HFF-Myc (cell line): ENCODE measurements at regions not wholly inside any gene's neighbourhood (a gene's known extent, or its start where the extent isn't known, plus 50 kb on each side); places are given as distances from the start of the nearest gene placed in this dataset.

Source experiments
- DNase-seq: peaks from one replicate; pipeline ENCODE4 v3.0.0-alpha.2; 2011; ENCODE audit warnings: low read depth; ENCODE audit errors: extremely low read depth
- H3K4me3 ChIP-seq: replicated peaks from 2 replicates; pipeline ENCODE4 v1.5.1; 2011; ENCODE audit warnings: low read depth, mild to moderate bottlenecking, control low read depth, low read length
- TF ChIP-seq, protein P1 (sequence below): IDR thresholded peaks from 2 replicates; pipeline ENCODE4 v1.5.1; 2012; ENCODE audit warnings: mild to moderate bottlenecking, low read depth, low read length, control low read depth; ENCODE audit errors: missing control alignments

DNA sequence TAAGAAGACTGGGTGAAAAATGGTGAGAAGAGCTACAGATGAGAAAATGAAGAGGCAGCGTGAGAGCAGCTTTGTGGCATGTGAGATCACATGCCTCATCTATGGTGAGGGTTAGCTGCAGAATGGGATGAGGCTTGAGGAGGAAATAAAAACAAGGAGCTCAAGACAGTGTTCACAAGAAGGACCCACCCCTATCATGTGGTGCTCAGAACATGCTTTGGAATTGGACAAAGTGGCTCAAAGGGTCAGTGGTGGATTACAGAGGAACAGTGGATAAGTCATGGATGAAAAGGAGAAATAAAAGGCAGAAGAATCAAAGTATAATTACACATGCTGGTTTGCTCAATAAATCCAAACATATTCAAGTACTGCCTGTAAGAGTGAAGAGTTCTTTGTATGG is 126.9 kb upstream of the UST start:
- DNase-seq = no peak
- no peak overlapping the region for H3K4me3 ChIP-seq
- TF ChIP-seq, protein P1, sequence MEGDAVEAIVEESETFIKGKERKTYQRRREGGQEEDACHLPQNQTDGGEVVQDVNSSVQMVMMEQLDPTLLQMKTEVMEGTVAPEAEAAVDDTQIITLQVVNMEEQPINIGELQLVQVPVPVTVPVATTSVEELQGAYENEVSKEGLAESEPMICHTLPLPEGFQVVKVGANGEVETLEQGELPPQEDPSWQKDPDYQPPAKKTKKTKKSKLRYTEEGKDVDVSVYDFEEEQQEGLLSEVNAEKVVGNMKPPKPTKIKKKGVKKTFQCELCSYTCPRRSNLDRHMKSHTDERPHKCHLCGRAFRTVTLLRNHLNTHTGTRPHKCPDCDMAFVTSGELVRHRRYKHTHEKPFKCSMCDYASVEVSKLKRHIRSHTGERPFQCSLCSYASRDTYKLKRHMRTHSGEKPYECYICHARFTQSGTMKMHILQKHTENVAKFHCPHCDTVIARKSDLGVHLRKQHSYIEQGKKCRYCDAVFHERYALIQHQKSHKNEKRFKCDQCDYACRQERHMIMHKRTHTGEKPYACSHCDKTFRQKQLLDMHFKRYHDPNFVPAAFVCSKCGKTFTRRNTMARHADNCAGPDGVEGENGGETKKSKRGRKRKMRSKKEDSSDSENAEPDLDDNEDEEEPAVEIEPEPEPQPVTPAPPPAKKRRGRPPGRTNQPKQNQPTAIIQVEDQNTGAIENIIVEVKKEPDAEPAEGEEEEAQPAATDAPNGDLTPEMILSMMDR = no peak

DNA sequence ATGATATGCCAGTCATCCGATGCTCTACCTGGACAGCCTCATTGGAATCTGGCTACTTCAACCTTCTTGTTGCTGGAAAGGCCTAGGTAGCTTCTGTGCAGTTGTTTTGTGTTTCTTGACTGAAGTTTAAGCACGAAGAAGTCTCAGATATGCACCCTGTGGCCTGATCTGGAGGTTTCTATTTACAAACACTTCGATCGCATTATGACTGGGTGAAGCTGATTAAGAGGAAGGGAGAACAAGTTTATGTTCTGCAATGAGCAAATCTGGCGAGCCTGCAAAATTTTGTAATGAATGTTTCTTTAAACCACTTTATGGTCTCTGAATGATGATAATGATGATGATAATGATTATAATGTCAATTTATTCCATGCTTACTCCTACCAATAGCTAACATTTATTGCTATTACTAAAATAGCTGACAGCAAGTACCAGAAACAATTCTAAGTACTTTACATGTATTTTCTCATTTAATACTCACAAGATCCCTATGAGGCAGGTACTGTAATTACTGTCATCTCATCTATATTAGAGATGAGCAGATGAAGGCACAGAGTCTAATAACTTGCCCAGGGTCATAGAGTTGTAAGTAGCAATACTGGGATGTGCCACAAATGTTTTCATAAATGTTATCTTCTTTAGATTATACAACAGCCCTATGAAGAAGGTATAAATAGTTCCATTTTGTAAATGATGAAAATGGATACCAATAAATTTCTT is 126.1 kb upstream of the UST start:
- TF ChIP-seq, protein P1 = no peak
- no peak for DNase-seq
- H3K4me3 ChIP-seq = no peak overlapping the region

DNA sequence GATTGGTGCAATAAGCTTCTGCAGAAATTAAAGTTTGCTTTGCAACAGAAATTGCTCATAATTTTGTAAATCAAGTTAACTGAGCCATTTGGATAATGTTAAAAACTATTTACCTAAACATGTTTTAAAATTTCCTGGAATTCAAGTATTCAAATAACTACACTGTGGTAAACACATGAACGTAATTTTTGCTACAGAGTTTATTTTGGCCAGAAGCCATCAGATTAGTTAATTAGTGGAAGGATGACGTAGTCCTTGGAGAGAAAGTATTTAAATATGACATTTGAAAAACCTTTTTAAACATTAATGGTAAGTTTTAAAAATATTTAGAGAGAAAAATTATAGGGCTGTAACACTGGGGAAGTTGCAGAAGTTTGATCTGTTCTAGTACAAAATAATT is 121.2 kb upstream of the UST start:
- no peak overlapping the region for H3K4me3 ChIP-seq
- DNase-seq = no peak
- TF ChIP-seq, protein P1 = no peak

DNA sequence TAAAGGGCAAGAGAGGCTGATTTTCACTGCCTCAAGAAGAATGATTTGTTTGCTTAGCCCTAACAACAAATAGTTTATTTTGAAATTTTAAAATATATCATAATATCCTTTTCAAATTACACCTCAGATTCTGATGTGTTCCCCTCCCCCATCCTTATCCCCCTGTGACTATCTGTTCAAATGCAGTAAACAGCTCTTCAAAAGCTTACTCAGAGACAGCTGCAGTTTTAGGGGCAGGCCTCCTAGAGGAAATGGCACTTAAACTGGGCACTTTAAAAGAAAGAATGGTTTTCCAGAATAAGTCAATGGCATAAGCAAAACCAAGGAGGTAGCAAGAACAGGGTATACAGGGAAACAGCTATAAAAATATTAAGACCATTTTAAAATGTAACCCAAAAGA is 118.6 kb upstream of the UST start:
- no peak overlapping the region for H3K4me3 ChIP-seq
- TF ChIP-seq, protein P1 = no peak
- no peak for DNase-seq

DNA sequence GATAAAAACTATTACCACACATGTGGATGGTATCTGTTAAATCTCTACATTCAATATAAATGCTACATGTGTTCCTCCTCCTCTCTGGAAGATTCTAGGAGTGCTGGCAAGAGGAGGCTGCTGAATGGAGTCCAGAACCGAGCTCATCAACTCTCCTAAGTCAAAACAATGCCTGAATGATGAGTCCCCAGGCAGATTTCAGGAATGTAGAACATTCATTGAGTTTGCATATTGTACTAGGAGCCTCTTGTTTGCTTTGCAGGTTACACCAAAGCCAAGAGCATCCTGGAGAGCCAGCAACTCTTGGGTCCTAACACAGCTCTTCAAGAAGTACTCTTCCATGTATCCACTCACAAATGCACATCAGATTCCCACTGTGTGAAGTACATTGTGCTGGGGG is 117.6 kb upstream of the UST start:
- no peak for DNase-seq
- TF ChIP-seq, protein P1 = no peak
- no peak overlapping the region for H3K4me3 ChIP-seq

DNA sequence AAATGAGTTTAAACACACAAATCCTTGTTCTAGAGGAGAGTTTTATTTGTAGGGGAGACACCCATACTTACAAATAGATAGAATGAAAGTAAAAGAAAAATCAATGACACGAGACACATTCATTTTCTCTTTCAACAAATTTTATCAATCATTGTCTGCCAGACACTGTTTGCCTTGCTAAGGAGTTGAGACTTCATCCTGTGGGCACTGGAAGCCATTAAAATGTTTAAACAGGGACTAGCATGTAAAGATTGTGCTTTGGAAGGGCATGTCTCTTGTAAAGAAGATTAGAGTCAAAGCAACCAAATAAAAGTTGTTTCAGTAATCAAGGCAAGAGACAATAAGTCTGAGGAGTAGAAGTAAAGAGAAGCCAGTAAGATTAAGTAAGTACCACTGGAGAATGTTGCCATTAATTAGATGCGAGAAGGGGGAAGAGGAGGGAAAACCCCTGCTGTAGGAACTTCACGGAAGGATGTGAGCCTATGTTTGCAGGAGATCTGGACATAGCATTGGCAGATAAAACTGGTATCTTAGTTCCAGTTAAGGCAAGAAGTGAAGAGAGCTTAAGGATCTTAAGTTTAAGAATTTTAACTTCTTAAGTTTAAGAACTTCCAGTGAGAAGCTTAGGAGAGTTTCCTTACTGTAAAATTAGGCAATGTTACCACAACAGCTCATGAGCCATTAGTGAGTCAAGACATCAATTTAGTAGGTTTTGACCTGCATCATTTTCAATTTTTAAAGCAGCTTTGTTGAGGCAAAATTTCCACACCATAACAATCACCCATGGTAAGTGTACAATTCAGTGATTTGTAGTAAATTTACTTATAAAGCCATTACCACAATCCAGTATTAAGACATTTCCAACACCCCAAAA is 117.0 kb upstream of the UST start:
- TF ChIP-seq, protein P1 = no peak
- no peak overlapping the region for H3K4me3 ChIP-seq
- no peak for DNase-seq
